CD4-positive, alpha-beta T cell treated with Interleukin-15 for 4 hours (primary cell): ENCODE measurements at regions not wholly inside any gene's neighbourhood (a gene's known extent, or its start where the extent isn't known, plus 50 kb on each side); places are given as distances from the start of the nearest gene placed in this dataset.
"Not testable (repeated sequence)": the region's sequence is repeated elsewhere in the genome, so short reads cannot be mapped to it uniquely, and the experiment has no call there.

Source experiments
- DNase-seq: peaks from one replicate; pipeline ENCODE4 v3.0.0-alpha.2; 2020; ENCODE audit warnings: low spot score

DNA sequence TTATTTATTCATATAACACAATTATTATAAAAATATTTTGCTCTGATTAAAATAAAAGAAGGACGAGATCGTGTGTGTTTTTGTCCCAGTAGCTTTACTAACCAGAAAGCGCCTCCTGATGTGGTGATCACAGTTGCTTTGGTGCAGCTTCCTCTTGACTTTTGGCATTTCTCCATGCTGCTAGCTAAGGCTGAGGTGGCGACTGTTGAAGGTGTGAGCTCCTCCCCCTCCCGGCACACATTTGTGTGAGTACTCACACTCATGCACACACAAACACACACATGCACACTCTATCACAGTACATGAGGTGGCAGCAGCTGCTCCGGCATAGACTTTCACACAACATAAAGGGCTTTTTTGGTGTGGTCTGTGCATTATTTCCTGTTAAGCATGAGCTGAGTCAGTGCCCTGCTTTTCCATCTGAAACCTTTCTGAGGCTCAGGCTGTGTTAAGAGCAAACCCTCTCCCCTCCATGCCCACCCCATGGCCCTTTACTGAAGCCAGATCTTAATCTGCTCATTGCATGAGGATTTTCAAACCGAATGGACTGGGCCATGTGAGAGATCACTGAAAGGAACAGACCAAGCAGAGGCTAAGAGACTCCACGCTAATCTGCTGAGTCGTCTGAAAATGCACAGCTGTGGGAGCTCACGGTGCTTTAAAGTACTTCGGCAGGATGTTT, 53.3 kb downstream of the FOXD4L1 start:
- DNase-seq, result peak; percentile 79

DNA sequence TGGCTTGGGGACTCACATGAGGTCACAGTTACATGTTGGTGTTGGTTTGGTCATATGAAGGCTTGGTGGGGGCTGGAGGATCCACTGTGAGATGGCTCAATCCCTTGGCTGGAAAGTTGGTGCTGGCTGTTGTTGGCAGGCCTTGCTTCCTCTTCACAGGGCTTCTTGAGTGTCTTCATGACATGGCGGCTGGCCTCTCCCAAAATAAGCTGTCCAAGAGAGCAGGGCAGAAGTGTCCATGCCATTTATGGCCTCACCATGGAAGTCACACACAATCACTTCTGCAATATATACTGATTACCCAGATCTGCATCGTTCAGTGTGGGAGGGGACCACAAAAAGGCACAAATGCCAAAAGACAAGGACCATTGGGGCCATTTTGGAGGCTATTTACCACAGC, 61.4 kb downstream of the FOXD4L1 start:
- not testable (repeated sequence) for DNase-seq

DNA sequence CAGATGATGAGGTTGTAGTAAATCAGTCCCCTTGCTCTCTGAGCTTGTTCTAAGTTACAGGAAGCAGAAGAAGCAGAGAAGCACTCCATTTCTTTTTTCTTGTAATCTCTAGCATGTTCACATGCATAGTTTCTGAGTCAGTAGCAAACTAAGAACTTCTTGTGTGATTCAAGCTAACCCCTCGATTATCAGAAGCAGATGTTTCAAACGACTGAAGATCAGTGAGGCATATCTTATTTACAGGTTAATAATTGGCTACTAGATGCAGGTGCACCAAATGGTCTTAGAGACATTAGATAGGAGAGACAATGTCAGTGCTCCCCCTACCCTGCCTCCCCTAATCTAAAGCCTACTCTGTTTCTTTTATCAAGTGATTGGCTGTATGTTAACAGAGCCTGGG, 64.2 kb downstream of the FOXD4L1 start:
- not testable (repeated sequence) for DNase-seq

DNA sequence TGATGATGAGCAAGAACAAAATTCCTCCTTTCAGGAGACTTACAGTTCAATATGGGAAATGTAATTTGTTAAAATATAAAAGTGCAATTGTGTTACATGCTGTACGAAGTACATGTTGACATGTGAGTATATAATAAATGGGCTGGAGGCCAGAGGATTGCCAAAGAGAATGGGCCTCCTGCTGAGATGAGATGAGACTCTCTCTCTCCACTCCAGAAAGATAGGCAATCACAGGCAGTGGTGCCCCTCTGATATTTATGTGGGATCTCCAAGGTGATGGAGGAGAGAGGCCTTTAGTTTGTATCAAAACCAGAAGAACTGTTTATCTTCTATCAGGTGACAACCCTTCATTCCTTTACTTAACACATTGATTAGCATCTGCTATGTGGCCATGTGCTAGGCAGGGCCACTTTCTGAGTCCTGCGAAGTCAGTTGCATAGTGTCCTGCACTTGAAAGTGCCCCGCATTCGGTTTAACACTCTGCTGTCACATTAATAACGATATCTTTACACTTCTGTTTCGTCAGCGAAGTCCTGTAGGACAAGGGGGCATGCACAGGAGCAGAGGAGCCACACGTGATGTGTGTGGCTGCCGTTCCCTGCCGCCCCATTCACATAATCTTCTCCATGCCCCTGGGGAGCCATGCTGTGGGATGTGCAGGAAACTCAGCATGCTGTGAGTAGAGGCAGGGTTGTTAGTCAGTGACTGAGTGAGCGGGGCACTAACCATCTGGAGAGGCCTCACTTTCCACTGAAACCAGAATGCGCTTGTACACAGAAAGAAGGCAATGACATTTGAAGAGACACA, 60.2 kb upstream of the RABL2A start:
- DNase-seq, result not testable (repeated sequence)

DNA sequence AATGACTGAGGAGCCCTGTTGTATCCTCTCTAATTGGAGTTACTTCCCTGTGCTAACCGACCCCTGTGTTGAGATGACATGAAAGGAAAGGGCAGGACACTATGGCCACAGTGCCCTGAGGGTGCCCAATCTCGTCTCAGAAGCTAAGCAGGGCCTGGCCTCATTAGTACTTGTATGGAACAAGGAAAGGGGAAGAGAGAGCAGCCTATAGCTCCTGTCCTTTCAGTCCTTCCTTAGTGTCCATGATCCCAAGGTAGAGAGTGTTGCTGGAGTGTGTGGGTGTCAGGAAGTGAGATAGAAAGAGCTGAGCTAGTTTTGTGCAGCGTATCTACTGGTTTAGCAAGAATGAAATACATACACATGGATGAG, 59.6 kb upstream of the RABL2A start:
- DNase-seq, result not testable (repeated sequence)

DNA sequence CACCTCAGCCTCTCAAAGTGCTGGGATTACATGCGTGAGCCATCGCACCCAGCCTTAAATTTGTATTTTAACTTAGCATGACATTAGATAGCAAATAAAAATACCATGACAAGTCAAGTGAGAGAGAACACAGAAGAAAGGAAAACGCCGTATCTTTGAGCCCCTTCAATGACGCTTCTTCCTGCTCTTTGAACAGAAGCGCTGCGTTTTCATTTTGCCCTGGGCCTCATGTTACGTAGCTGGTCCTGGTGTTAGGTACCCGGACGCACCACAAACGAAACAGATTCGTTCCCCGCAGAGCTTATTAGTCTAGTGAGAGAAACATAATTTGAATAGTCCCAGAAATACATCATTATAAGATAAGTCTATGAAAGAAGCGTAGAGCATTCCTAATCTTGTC, 58.8 kb upstream of the RABL2A start:
- not testable (repeated sequence) for DNase-seq

DNA sequence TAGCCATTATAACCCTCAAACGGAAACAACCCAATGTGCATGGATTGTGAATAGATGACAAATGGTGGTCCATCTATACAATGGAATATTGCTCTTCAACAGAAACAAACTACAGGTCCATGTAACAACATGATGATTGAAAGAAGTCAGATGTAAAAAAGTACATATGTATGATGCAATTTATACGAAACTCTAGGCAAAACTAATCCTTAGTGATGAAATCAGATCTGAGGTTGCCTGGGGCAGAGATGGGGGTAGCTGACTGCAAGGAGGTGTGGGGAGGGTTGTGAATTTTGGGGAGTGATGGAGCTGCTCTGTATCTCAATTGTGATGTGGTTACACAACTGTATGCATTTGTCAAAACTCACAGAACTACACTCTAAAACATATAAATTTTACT, 57.0 kb upstream of the RABL2A start:
- DNase-seq, result not testable (repeated sequence)

DNA sequence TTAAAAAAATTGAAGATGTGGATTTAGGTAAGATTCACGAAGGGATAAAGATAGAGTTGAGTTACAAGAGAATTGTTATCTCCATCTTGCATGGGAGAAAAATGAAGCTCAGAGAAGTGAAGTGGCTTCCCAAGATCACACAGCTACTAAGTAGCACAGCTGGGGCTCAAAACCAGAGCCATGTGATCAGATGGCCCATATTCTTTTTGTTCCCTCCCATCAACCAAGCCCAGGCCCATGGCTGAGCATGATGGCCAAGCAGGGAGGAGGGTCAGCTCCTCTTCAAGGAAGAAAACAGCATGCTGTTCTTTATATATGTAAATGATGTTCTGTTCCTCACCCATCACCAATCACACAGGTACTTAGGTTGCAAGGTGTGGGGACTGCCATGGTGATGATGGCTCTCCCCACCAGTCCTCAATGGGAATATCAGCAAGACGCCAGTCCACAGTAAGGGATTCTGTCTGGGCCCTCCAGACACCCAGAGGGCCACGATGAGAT, 56.5 kb upstream of the RABL2A start:
- not testable (repeated sequence) for DNase-seq

DNA sequence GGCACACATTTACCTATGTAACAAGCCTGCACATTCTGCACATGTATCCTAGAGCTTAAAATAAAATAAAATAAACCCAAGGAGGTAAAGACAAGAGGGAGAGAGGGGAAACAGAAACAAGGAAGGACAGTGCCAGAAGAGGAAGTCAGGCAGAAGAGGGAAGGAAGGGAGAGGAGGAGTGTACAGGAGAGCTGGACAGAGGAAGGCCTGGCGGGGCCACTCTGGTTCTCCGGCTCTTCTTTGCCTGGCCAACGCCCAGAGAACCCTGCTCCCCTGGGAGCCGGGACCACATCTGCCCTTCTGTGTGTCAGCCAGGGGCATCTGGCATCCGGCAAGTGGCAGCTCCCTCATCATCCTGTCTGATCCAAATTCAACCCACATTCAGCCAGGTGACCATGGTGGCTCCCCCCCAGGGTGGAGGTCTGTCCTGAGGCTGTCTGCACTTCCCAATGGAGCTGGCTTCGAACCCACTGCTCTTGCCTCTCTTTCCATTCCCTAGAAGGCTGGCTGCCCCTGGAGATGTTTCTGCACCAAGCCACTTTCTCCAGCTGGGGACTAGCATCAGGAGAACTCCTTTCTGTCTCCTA, 55.5 kb upstream of the RABL2A start:
- DNase-seq, result not testable (repeated sequence)

DNA sequence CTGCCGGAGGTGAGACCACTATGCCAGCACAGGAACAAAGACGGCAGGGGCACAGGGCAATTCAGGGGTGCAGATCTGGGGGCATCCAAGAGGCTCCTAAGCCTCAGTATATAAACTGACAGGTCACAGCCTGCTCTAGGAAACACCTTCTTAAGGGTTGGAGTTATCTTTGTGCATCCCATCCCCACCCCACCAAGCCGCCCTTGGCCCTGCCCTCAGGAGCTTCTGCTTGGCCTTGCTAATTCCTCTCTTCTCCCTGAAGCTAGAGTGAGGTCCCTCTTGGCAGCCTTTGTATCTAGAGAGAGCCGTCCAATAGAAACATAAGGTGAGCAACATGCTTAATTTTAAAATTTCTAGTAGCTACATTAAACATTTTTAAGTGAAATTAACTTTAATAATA, 51.3 kb upstream of the RABL2A start:
- DNase-seq, result not testable (repeated sequence)

DNA sequence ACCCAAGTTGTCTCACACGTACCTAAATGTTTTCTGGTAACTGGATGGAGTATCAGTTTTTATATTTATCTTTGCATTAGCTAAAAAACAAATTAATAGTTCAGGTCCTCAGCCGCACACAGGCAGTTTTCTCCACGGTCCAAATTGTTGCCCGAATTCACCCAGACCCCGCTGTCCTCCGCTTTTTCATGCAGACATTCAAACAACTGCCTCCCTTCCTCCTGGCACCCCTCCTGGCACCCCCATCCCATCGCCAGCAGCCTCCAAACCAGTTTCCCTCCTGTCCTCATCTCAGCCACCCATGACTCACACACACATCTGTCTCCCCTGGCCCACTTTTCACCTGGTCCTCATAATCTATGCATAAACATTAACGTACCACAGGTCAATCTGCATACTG, 50.7 kb upstream of the RABL2A start:
- DNase-seq, result not testable (repeated sequence)
